H1 (cell line): ENCODE measurements at regions not wholly inside any gene's neighbourhood (a gene's known extent, or its start where the extent isn't known, plus 50 kb on each side); places are given as distances from the start of the nearest gene placed in this dataset.

Experiments
- CTCF ChIA-PET: fragments of 300-600 bp; sonication (Branson Sonifier 250); formaldehyde crosslinking; loops from one replicate; lab custom pipeline; 2021; ENCODE audit not compliant: partially characterized antibody; lab: Charles Lee
- POLR2A ChIA-PET: fragments of 300-600 bp; sonication (Branson Sonifier 250); formaldehyde crosslinking; loops from one replicate; lab custom pipeline; 2021; ENCODE audit warnings: inconsistent platforms; ENCODE audit not compliant: partially characterized antibody; lab: Charles Lee
- DNase-seq, 2 experiments: peaks; one replicate each; pipeline versions ENCODE4 v3.0.0 to v3.0.0-alpha.2; 2010 to 2022; ENCODE audit warnings: low spot score in 2 of 2, low read depth in 1 of 2, mixed read lengths in 1 of 2
- FAIRE-seq: peaks from 2 replicates; lab custom pipeline; 2011; peaks lifted over from hg19 to GRCh38; lab: Jason Lieb, UNC
- H2AFZ ChIP-seq: 2 replicates; pipeline ENCODE4 v1.8.1; 2012; ENCODE audit warnings: low read length, inconsistent platforms
- H2AK5ac ChIP-seq: 2 replicates; pipeline ENCODE4 v1.6.1; 2013; ENCODE audit warnings: low read depth, low read length
- H2BK120ac ChIP-seq: replicated peaks from 2 replicates; pipeline ENCODE3; 2013; ENCODE audit warnings: low read depth, low read length, inconsistent platforms
- H2BK12ac ChIP-seq: 2 replicates; pipeline ENCODE4 v1.6.1; 2013; ENCODE audit warnings: low read depth, low read length
- H2BK15ac ChIP-seq: 2 replicates; pipeline ENCODE4 v1.6.1; 2013; ENCODE audit warnings: low read length
- H2BK20ac ChIP-seq: 2 replicates; pipeline ENCODE4 v1.6.1; 2013; ENCODE audit warnings: low read length
- H2BK5ac ChIP-seq: 2 replicates; pipeline ENCODE4 v1.6.1; 2013; ENCODE audit warnings: low read depth, low read length
- H3K14ac ChIP-seq: 2 replicates; pipeline ENCODE4 v1.6.1; 2013; ENCODE audit warnings: inconsistent platforms; ENCODE audit not compliant: insufficient read length
- H3K18ac ChIP-seq: 2 replicates; pipeline ENCODE4 v1.6.1; 2013; ENCODE audit warnings: low read length; ENCODE audit errors: extremely low read depth
- H3K23ac ChIP-seq: 2 replicates; pipeline ENCODE4 v1.6.1; 2013; ENCODE audit warnings: inconsistent platforms; ENCODE audit not compliant: insufficient read length
- H3K23me2 ChIP-seq: 2 replicates; pipeline ENCODE4 v1.6.1; 2013; ENCODE audit warnings: low read depth, low read length
- H3K27ac ChIP-seq: 2 replicates; pipeline ENCODE4 v1.6.1; 2011; ENCODE audit warnings: low read depth, low read length, inconsistent platforms
- H3K27me3 ChIP-seq, 4 experiments: replicated peaks in 1 of 4; 1 replicate in 1 of 4; 2 replicates in 3 of 4; pipeline versions ENCODE4 v1.6.1 to v1.8.1; 2011 to 2013; ENCODE audit warnings: low read length in 3 of 4, mild to moderate bottlenecking in 3 of 4, inconsistent platforms in 2 of 4, mixed read lengths in 2 of 4, moderate library complexity in 1 of 4; ENCODE audit not compliant: control insufficient read depth in 3 of 4, insufficient read depth in 3 of 4; ENCODE audit errors: extremely low read depth in 1 of 4
- H3K36me3 ChIP-seq, 4 experiments: 2 replicates each; pipeline versions ENCODE4 v1.6.1 to v1.8.1; 2011 to 2013; ENCODE audit warnings: mild to moderate bottlenecking in 4 of 4, low read length in 3 of 4, moderate library complexity in 2 of 4, control low read depth in 1 of 4, inconsistent platforms in 1 of 4; ENCODE audit not compliant: insufficient read depth in 4 of 4, control insufficient read depth in 2 of 4
- H3K4ac ChIP-seq: replicated peaks from 2 replicates; pipeline ENCODE3; 2013; ENCODE audit warnings: low read length, low read depth, mixed read lengths, inconsistent platforms; ENCODE audit not compliant: insufficient read length
- H3K4me1 ChIP-seq, 4 experiments: replicated peaks in 1 of 4; 1 replicate in 1 of 4; 2 replicates in 3 of 4; pipeline versions ENCODE4 v1.6.1 to v1.8.1; 2011 to 2013; ENCODE audit warnings: low read length in 3 of 4, inconsistent platforms in 2 of 4, mixed read lengths in 1 of 4; ENCODE audit not compliant: insufficient read depth in 4 of 4, control insufficient read depth in 3 of 4
- H3K4me2 ChIP-seq, 2 experiments: 2 replicates each; pipeline versions ENCODE4 v1.6.1 to v1.8.1; 2011 to 2013; ENCODE audit warnings: low read depth in 2 of 2, low read length in 2 of 2, control low read depth in 1 of 2, inconsistent platforms in 1 of 2, mild to moderate bottlenecking in 1 of 2; ENCODE audit not compliant: insufficient read depth in 1 of 2
- H3K4me3 ChIP-seq, 4 experiments: fragments of 200-600, 300-600 bp in 1 of 4; sonication (generic), shearing (Covaris generic), sonication (Bioruptor Twin) in 1 of 4; 2 replicates each; pipeline versions ENCODE4 v1.5.1 to v1.8.1; 2011 to 2016; ENCODE audit warnings: low read length in 4 of 4, low read depth in 3 of 4, control low read depth in 2 of 4, inconsistent platforms in 2 of 4, mild to moderate bottlenecking in 2 of 4, mixed read lengths in 1 of 4, moderate library complexity in 1 of 4; ENCODE audit not compliant: insufficient read depth in 2 of 4; ENCODE audit errors: extremely low read depth in 1 of 4
- H3K56ac ChIP-seq: replicated peaks from 2 replicates; pipeline ENCODE3; 2013; ENCODE audit warnings: low read depth, mild to moderate bottlenecking, mixed read lengths, low read length, inconsistent platforms; ENCODE audit not compliant: insufficient read length
- H3K79me1 ChIP-seq: 2 replicates; pipeline ENCODE4 v1.6.1; 2013; ENCODE audit warnings: low read depth, low read length, control low read depth
- H3K79me2 ChIP-seq, 2 experiments: 2 replicates each; pipeline versions ENCODE4 v1.6.1 to v1.8.1; 2012 to 2013; ENCODE audit warnings: low read length in 2 of 2, mild to moderate bottlenecking in 2 of 2, inconsistent platforms in 1 of 2; ENCODE audit not compliant: insufficient read depth in 2 of 2, control insufficient read depth in 1 of 2
- H3K9ac ChIP-seq, 4 experiments: replicated peaks in 1 of 4; 1 replicate in 1 of 4; 2 replicates in 3 of 4; pipeline versions ENCODE4 v1.6.1 to v1.8.1; 2011 to 2013; ENCODE audit warnings: low read depth in 3 of 4, low read length in 3 of 4, control low read depth in 2 of 4, mild to moderate bottlenecking in 2 of 4, moderate library complexity in 2 of 4, inconsistent platforms in 1 of 4; ENCODE audit errors: extremely low read depth in 1 of 4
- H3K9me3 ChIP-seq, 2 experiments: 2 replicates each; pipeline versions ENCODE4 v1.6.1 to v1.8.1; 2012 to 2013; ENCODE audit warnings: mild to moderate bottlenecking in 2 of 2, moderate library complexity in 2 of 2, control low read depth in 1 of 2, inconsistent platforms in 1 of 2, low read depth in 1 of 2, low read length in 1 of 2, mixed read lengths in 1 of 2; ENCODE audit not compliant: insufficient read depth in 2 of 2
- H4K20me1 ChIP-seq, 2 experiments: replicated peaks in 1 of 2; 2 replicates each; pipeline versions ENCODE3 to v1.8.1; 2011 to 2013; ENCODE audit warnings: inconsistent platforms in 2 of 2, low read length in 2 of 2, mild to moderate bottlenecking in 1 of 2; ENCODE audit not compliant: insufficient read depth in 2 of 2, control insufficient read depth in 1 of 2
- H4K5ac ChIP-seq: 2 replicates; pipeline ENCODE4 v1.6.1; 2013; ENCODE audit warnings: low read length, low read depth, mixed read lengths, inconsistent platforms; ENCODE audit not compliant: insufficient read length
- H4K8ac ChIP-seq: 2 replicates; pipeline ENCODE4 v1.8.0; 2013; ENCODE audit warnings: mild to moderate bottlenecking, moderate library complexity, low read length, inconsistent platforms; ENCODE audit not compliant: insufficient read depth; ENCODE audit errors: extremely low read depth
- H4K91ac ChIP-seq: replicated peaks from 2 replicates; pipeline ENCODE3; 2013; ENCODE audit warnings: low read length, mixed read lengths, inconsistent platforms; ENCODE audit not compliant: insufficient read length
- BRCA1 ChIP-seq: IDR thresholded peaks from 2 replicates; pipeline ENCODE4 v1.6.1; 2012; ENCODE audit warnings: low read depth, low read length, improper control_type of control experiment
- CBX8 ChIP-seq: fragments of 300-800, 300-1000 bp; sonication (generic); IDR thresholded peaks from 2 replicates; pipeline ENCODE4 v1.7.1; 2016; ENCODE audit warnings: low read depth, low read length, borderline replicate concordance
- CHD1 ChIP-seq: IDR thresholded peaks from 2 replicates; pipeline ENCODE4 v1.6.1; 2012; ENCODE audit warnings: low read depth, low read length, improper control_type of control experiment
- GTF2F1 ChIP-seq: IDR thresholded peaks from 2 replicates; pipeline ENCODE4 v1.6.1; 2012; ENCODE audit warnings: low read depth, low read length, improper control_type of control experiment, borderline replicate concordance
- KDM4A ChIP-seq: IDR thresholded peaks from one replicate; pipeline ENCODE4 v1.7.1; 2012; ENCODE audit warnings: low read depth, mild to moderate bottlenecking, moderate library complexity, low read length, inconsistent platforms; ENCODE audit not compliant: severe bottlenecking
- KDM5A ChIP-seq: fragments of 200-600 bp; IDR thresholded peaks from 2 replicates; pipeline ENCODE4 v1.7.1; 2012; ENCODE audit warnings: mild to moderate bottlenecking, low read length, inconsistent platforms, mixed read lengths
- NRF1 ChIP-seq: IDR thresholded peaks from 2 replicates; pipeline ENCODE4 v1.6.1; 2011; ENCODE audit warnings: mild to moderate bottlenecking, low read depth, low read length, improper control_type of control experiment
- POLR2A ChIP-seq, 2 experiments: IDR thresholded peaks; 1 replicate in 1 of 2; 2 replicates in 1 of 2; pipeline ENCODE4 v1.6.1; 2011; ENCODE audit warnings: low read depth in 2 of 2, low read length in 2 of 2, mild to moderate bottlenecking in 2 of 2; ENCODE audit errors: control extremely low read depth in 1 of 2
- TBP ChIP-seq: IDR thresholded peaks from 2 replicates; pipeline ENCODE4 v1.6.1; 2011; ENCODE audit warnings: low read depth, low read length, improper control_type of control experiment
- WGBS, 2 experiments: shearing (Covaris generic) in 1 of 2; methylation state at CpG; one replicate each; pipeline versions ENCODE4 v1.1.6 to v1.1.7; 2013 to 2015; ENCODE audit warnings: low lambda C conversion rate in 2 of 2, mixed read lengths in 2 of 2, inconsistent platforms in 1 of 2, low coverage in 1 of 2, missing lambda C conversion rate in 1 of 2; ENCODE audit not compliant: insufficient replicate concordance in 2 of 2, insufficient coverage in 1 of 2, insufficient read length in 1 of 2; ENCODE audit errors: extremely low coverage in 1 of 2, missing lambda C conversion rate in 1 of 2; 5-methylcytosine and 5-hydroxymethylcytosine counted together
- TF ChIP-seq, protein P1 (sequence below): IDR thresholded peaks from 2 replicates; pipeline ENCODE4 v1.6.1; 2012; ENCODE audit warnings: inconsistent platforms

DNA sequence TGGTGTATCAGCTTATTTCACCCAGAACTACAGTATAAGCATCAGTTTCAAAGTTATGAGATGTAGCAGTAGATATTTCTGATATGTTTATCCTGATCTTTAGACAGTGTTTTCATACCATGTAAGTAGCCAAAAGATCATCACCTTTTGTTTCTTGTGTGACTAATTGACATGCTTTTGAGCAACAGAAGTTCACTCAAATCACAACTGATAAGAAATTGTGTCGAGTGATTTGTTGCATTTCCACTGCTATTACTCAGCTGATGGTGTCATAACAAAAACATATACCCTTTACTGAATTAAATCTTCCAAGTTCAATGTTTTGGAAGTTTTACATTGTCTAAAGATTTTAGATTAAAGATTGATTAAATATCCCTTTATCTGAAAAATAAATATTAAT is 324.5 kb downstream of the TUSC1 start:
- TF ChIP-seq KDM4A (no peak), NRF1 (no peak), BRCA1 (no peak), CHD1 (no peak), TBP (no peak), POLR2A (IDR thresholded peaks at IDR 0.05; ENCODE audit: control extremely low read depth in 1 of 2, low read depth in 2 of 2, low read length in 2 of 2) (no peak), GTF2F1 (no peak), CBX8 (no peak), KDM5A (no peak)
- TF ChIP-seq, protein P1, sequence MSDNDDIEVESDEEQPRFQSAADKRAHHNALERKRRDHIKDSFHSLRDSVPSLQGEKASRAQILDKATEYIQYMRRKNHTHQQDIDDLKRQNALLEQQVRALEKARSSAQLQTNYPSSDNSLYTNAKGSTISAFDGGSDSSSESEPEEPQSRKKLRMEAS: no peak
- Histone ChIP-seq H3K4me3 (no peak overlapping the region), H3K18ac (no peak overlapping the region), H3K9me3 (peaks cover 9 to 21% of the 10 kb centered on the region in 2 experiments), H4K20me1 (no peaks in the 10 kb centered on the region), H2BK15ac (no peak overlapping the region), H3K23me2 (no peaks in the 10 kb centered on the region), H3K36me3 (no peaks in the 10 kb centered on the region), H4K91ac (no peak overlapping the region), H3K9ac (no peak overlapping the region), H2BK120ac (no peak overlapping the region), H3K79me2 (no peaks in the 10 kb centered on the region), H4K8ac (no peak overlapping the region), H3K4me1 (no peaks in the 10 kb centered on the region), H4K5ac (no peak overlapping the region), H3K56ac (no peak overlapping the region), H3K23ac (no peak overlapping the region), H2BK12ac (no peak overlapping the region), H3K79me1 (no peaks in the 10 kb centered on the region), H3K4me2 (no peak overlapping the region), H2AFZ (no peak overlapping the region), H3K14ac (no peak overlapping the region), H2BK20ac (no peak overlapping the region), H3K27ac (no peak overlapping the region), H3K27me3 (no peaks in the 10 kb centered on the region), H2BK5ac (no peak overlapping the region), H3K4ac (no peak overlapping the region), H2AK5ac (no peak overlapping the region)
- ChIA-PET POLR2A (no interaction called here), CTCF (no interaction called here)
- DNase-seq (no peak), FAIRE-seq (no peak)
- WGBS, 2 experiments: 95% methylated on average over 1 of the region's 1 CpG; no CpG with 5 or more reads in 1 of the 2 experiments
